OCI-LY3 (cell line): ENCODE measurements at regions not wholly inside any gene's neighbourhood (a gene's known extent, or its start where the extent isn't known, plus 50 kb on each side); places are given as distances from the start of the nearest gene placed in this dataset.

Experiments used
- H2AFZ ChIP-seq: fragments of 200-600, 300-600 bp; shearing (Covaris generic); 2 replicates; pipeline ENCODE4 v1.6.0; 2014; ENCODE audit warnings: antibody characterized with exemption, low read depth, low read length
- H3K27ac ChIP-seq: fragments of 200-600, 300-600 bp; sonication (generic); 2 replicates; pipeline ENCODE4 v1.5.1; 2014; ENCODE audit warnings: mild to moderate bottlenecking, low read length, moderate library complexity, mixed read lengths
- H3K27me3 ChIP-seq: fragments of 200-600, 300-600 bp; sonication (generic); 2 replicates; pipeline ENCODE4 v1.6.1; 2014; ENCODE audit warnings: low read depth, low read length, mixed read lengths
- H3K36me3 ChIP-seq: fragments of 200-600, 300-600 bp; sonication (generic); replicated peaks from 2 replicates; pipeline ENCODE3; 2014; ENCODE audit warnings: low read depth, low read length, mixed read lengths
- H3K4me1 ChIP-seq: fragments of 300-600, 200-600 bp; sonication (generic); 2 replicates; pipeline ENCODE4 v1.6.1; 2014; ENCODE audit warnings: low read length, mixed read lengths
- H3K4me2 ChIP-seq: fragments of 200-600, 300-600 bp; sonication (generic); 2 replicates; pipeline ENCODE4 v1.6.1; 2014; ENCODE audit warnings: low read length, mixed read lengths
- H3K4me3 ChIP-seq: fragments of 300-600, 200-600 bp; sonication (generic); 2 replicates; pipeline ENCODE4 v1.5.1; 2014; ENCODE audit warnings: antibody characterized with exemption, mild to moderate bottlenecking, low read length, moderate library complexity
- H3K79me2 ChIP-seq: fragments of 300-600, 200-600 bp; shearing (Covaris generic); 2 replicates; pipeline ENCODE4 v1.6.1; 2014; ENCODE audit warnings: mild to moderate bottlenecking, low read length, mixed read lengths
- H3K9ac ChIP-seq: fragments of 300-600, 200-600 bp; shearing (Covaris generic); 2 replicates; pipeline ENCODE4 v1.6.0; 2014; ENCODE audit warnings: mild to moderate bottlenecking, low read length, moderate library complexity
- H3K9me3 ChIP-seq: fragments of 200-600, 300-600 bp; shearing (Covaris generic); 2 replicates; pipeline ENCODE4 v1.6.1; 2014; ENCODE audit warnings: low read length, mixed read lengths; ENCODE audit not compliant: insufficient read depth
- H4K20me1 ChIP-seq: fragments of 200-600, 300-600 bp; sonication (generic); 2 replicates; pipeline ENCODE4 v1.6.1; 2016; ENCODE audit warnings: low read length, mixed read lengths; ENCODE audit not compliant: insufficient read depth
- CTCF ChIP-seq: fragments of 200-600, 300-600 bp; sonication (generic); IDR thresholded peaks from 2 replicates; pipeline ENCODE4 v1.5.1; 2014; ENCODE audit warnings: antibody characterized with exemption, low read length, low read depth
- EZH2phosphoT487 ChIP-seq: fragments of 200-600 bp; shearing (Covaris generic); IDR thresholded peaks from 2 replicates; pipeline ENCODE4 v1.6.1; 2018; ENCODE audit warnings: antibody characterized with exemption, mixed run types, low read depth

- H3K4me2 ChIP-seq: no peak overlapping the region
- no peak overlapping the region for H3K4me3 ChIP-seq
- H3K79me2 ChIP-seq: no peaks in the 10 kb centered on the region
- no peak overlapping the region for H3K27ac ChIP-seq
- no peak overlapping the region for H3K9ac ChIP-seq
- H3K27me3 ChIP-seq: no peaks in the 10 kb centered on the region
- H3K36me3 ChIP-seq: no peaks in the 10 kb centered on the region
- H4K20me1 ChIP-seq: no peaks in the 10 kb centered on the region
- H3K4me1 ChIP-seq: peaks cover 5% of the 10 kb centered on the region
- H2AFZ ChIP-seq: no peak overlapping the region
- peak; percentile 24 for TF ChIP-seq CTCF
- TF ChIP-seq EZH2phosphoT487: no peak
- peaks cover 12% of the 10 kb centered on the region for H3K9me3 ChIP-seq
These were observed 98.9 kb upstream of the PLEKHG7 start for GRCh38 chr12:92603741-92604432.

GRCh38 chr12:92602930-92603623 lies 99.7 kb upstream of the PLEKHG7 start:
- Histone ChIP-seq H3K36me3 (no peaks in the 10 kb centered on the region), H4K20me1 (no peaks in the 10 kb centered on the region), H2AFZ (no peak overlapping the region), H3K27ac (no peak overlapping the region), H3K9me3 (peaks cover 19% of the 10 kb centered on the region), H3K4me2 (no peak overlapping the region), H3K79me2 (no peaks in the 10 kb centered on the region), H3K27me3 (no peaks in the 10 kb centered on the region), H3K4me3 (no peak overlapping the region), H3K4me1 (peaks cover 2% of the 10 kb centered on the region), H3K9ac (no peak overlapping the region)
- no peak for TF ChIP-seq CTCF
- no peak for TF ChIP-seq EZH2phosphoT487

- Histone ChIP-seq H3K4me1 (no peaks in the 10 kb centered on the region), H3K9me3 (peaks cover 19% of the 10 kb centered on the region), H3K79me2 (no peaks in the 10 kb centered on the region), H3K4me2 (no peak overlapping the region), H3K27ac (no peak overlapping the region), H3K9ac (no peak overlapping the region), H3K36me3 (no peaks in the 10 kb centered on the region), H3K27me3 (no peaks in the 10 kb centered on the region), H4K20me1 (no peaks in the 10 kb centered on the region), H2AFZ (no peak overlapping the region), H3K4me3 (no peak overlapping the region)
- TF ChIP-seq EZH2phosphoT487: no peak
These were observed 100.3 kb upstream of the PLEKHG7 start for GRCh38 chr12:92602476-92602875.

GRCh38 chr12:92601680-92602079 lies 101.1 kb upstream of the PLEKHG7 start:
- no peak overlapping the region for H3K4me3 ChIP-seq
- no peaks in the 10 kb centered on the region for H3K4me1 ChIP-seq
- H3K27me3 ChIP-seq: no peaks in the 10 kb centered on the region
- H3K36me3 ChIP-seq: no peaks in the 10 kb centered on the region
- no peak overlapping the region for H3K9ac ChIP-seq
- no peak overlapping the region for H2AFZ ChIP-seq
- H3K79me2 ChIP-seq: no peaks in the 10 kb centered on the region
- no peaks in the 10 kb centered on the region for H4K20me1 ChIP-seq
- H3K27ac ChIP-seq: no peak overlapping the region
- TF ChIP-seq EZH2phosphoT487 (no peak), CTCF (no peak)
- H3K4me2 ChIP-seq: no peak overlapping the region
- H3K9me3 ChIP-seq: peaks cover 19% of the 10 kb centered on the region
